GM12878 (cell line): ENCODE measurements at regions not wholly inside any gene's neighbourhood (a gene's known extent, or its start where the extent isn't known, plus 50 kb on each side); places are given as distances from the start of the nearest gene placed in this dataset.

Experiments used
- ATAC-seq: fragments of 200-7000 bp; cut with Tn5 transposase; 3 replicates; pipeline ENCODE4 v1.9.1; 2020; ENCODE audit warnings: mild to moderate bottlenecking, moderate library complexity
- BruUV-seq: library from RNA; stranded (reverse); fragments of 400-500 nt; replicated peaks from 2 replicates; lab custom pipeline; 2021; lab: Mats Ljungman, UMichigan
- CTCF ChIA-PET: fragments of 300-600 bp; sonication (Branson Sonifier 250); formaldehyde crosslinking; extraction: SDS; loops from one replicate; lab custom pipeline; 2021; ENCODE audit warnings: inconsistent platforms; lab: Yijun Ruan, JAX
- POLR2A ChIA-PET: fragments of 350-600 bp; formaldehyde crosslinking; extraction: SDS; loops from one replicate; lab custom pipeline; 2021; ENCODE audit warnings: inconsistent platforms; lab: Charles Lee
- RAD21 ChIA-PET: fragments of 300-600 bp; sonication (Branson Sonifier 250); formaldehyde crosslinking; loops from one replicate; lab custom pipeline; 2023; ENCODE audit warnings: antibody characterized with exemption; ENCODE audit not compliant: unreplicated experiment; lab: Charles Lee
- SMC1A ChIA-PET: fragments of 300-600 bp; sonication (Branson Sonifier 250); formaldehyde crosslinking; loops from one replicate; lab custom pipeline; 2023; ENCODE audit not compliant: unreplicated experiment, uncharacterized antibody; lab: Charles Lee
- DNase-seq: peaks from one replicate; pipeline ENCODE4 v3.0.0-alpha.2; 2011; ENCODE audit warnings: low read depth, low spot score
- FAIRE-seq: peaks from 3 replicates; lab custom pipeline; 2011; peaks lifted over from hg19 to GRCh38; lab: Jason Lieb, UNC
- H2AFZ ChIP-seq: 2 replicates; pipeline ENCODE4 v1.6.0; 2011; ENCODE audit warnings: low read depth, low read length, control low read depth; ENCODE audit not compliant: control insufficient read depth
- H3K27ac ChIP-seq: 2 replicates; pipeline ENCODE4 v1.5.1; 2011; ENCODE audit warnings: control low read depth; ENCODE audit not compliant: control insufficient read depth, insufficient read depth
- H3K27me3 ChIP-seq, 2 experiments: replicated peaks in 1 of 2; 2 replicates each; pipeline versions ENCODE4 v1.6.0 to v1.6.1; 2011; ENCODE audit warnings: low read length in 1 of 2; ENCODE audit not compliant: control insufficient read depth in 2 of 2, insufficient read depth in 2 of 2
- H3K36me3 ChIP-seq, 2 experiments: 2 replicates each; pipeline ENCODE4 v1.5.1; 2011; ENCODE audit warnings: low read length in 1 of 2; ENCODE audit not compliant: control insufficient read depth in 2 of 2, insufficient read depth in 2 of 2
- H3K4me1 ChIP-seq: 2 replicates; pipeline ENCODE4 v1.6.1; 2011; ENCODE audit warnings: mild to moderate bottlenecking, low read length, moderate library complexity, mixed read lengths; ENCODE audit not compliant: control insufficient read depth, insufficient read depth
- H3K4me2 ChIP-seq: 2 replicates; pipeline ENCODE4 v1.6.0; 2011; ENCODE audit warnings: control low read depth; ENCODE audit not compliant: control insufficient read depth, insufficient read depth
- H3K4me3 ChIP-seq: fragments of 200-600 bp; sonication (generic); 2 replicates; pipeline ENCODE4 v1.5.1; 2016
- H3K79me2 ChIP-seq: 2 replicates; pipeline ENCODE4 v1.6.0; 2011; ENCODE audit warnings: low read length; ENCODE audit not compliant: control insufficient read depth, insufficient read depth
- H3K9ac ChIP-seq: 2 replicates; pipeline ENCODE4 v1.8.0; 2011; ENCODE audit warnings: low read length, control low read depth, mixed read lengths; ENCODE audit not compliant: control insufficient read depth, insufficient read depth
- H3K9me3 ChIP-seq: replicated peaks from 3 replicates; pipeline ENCODE4 v1.5.1; 2011; ENCODE audit warnings: mild to moderate bottlenecking, low read length; ENCODE audit not compliant: control insufficient read depth, insufficient read depth
- H4K20me1 ChIP-seq: 2 replicates; pipeline ENCODE4 v1.6.0; 2011; ENCODE audit not compliant: control insufficient read depth, insufficient read depth
- CEBPB ChIP-seq, 2 experiments: fragments of 150-350 bp in 1 of 2; IDR thresholded peaks; 2 replicates each; pipeline ENCODE4 v1.6.1; 2012 to 2014; ENCODE audit warnings: low read depth in 2 of 2, low read length in 2 of 2, borderline replicate concordance in 1 of 2, inconsistent platforms in 1 of 2
- ETV6 ChIP-seq, 2 experiments: fragments of 450-650 bp in 1 of 2; IDR thresholded peaks in 1 of 2; conservative IDR thresholded peaks in 1 of 2; 2 replicates each; pipeline ENCODE4 v1.6.1; 2014; ENCODE audit warnings: antibody characterized with exemption in 1 of 2, borderline replicate concordance in 1 of 2, low read depth in 1 of 2, mild to moderate bottlenecking in 1 of 2, moderate library complexity in 1 of 2
- HDGF ChIP-seq: fragments of 450-650 bp; IDR thresholded peaks from 2 replicates; pipeline ENCODE4 v1.6.1; 2016; ENCODE audit warnings: antibody characterized with exemption
- KLF5 ChIP-seq: fragments of 450-650 bp; IDR thresholded peaks from 2 replicates; pipeline ENCODE4 v1.6.1; 2014; ENCODE audit warnings: mild to moderate bottlenecking; ENCODE audit not compliant: partially characterized antibody
- MEF2A ChIP-seq: IDR thresholded peaks from 2 replicates; pipeline ENCODE4 v1.6.1; 2011; ENCODE audit warnings: low read depth, mild to moderate bottlenecking, low read length, moderate library complexity; ENCODE audit not compliant: insufficient read depth
- POLR2A ChIP-seq: IDR thresholded peaks from 2 replicates; pipeline ENCODE4 v1.6.1; 2011; ENCODE audit warnings: low read depth, mild to moderate bottlenecking, low read length
- SMAD5 ChIP-seq: IDR thresholded peaks from 2 replicates; pipeline ENCODE4 v1.6.1; 2016; ENCODE audit warnings: antibody characterized with exemption, low read depth
- TCF3 ChIP-seq: IDR thresholded peaks from 2 replicates; pipeline ENCODE4 v1.6.1; 2012; ENCODE audit warnings: low read depth, mild to moderate bottlenecking, low read length, borderline replicate concordance; ENCODE audit not compliant: insufficient read depth
- WGBS: methylation state at CpG from one replicate; pipeline ENCODE4 v1.1.6; 2016; ENCODE audit warnings: low lambda C conversion rate; ENCODE audit not compliant: insufficient replicate concordance, insufficient coverage; ENCODE audit errors: missing lambda C conversion rate; 5-methylcytosine and 5-hydroxymethylcytosine counted together
- in situ Hi-C: fragments of 300-500 bp; cut with MboI; formaldehyde crosslinking; loops from 9 replicates; pipeline ENCODE4 v1.14.3; 2018; ENCODE audit warnings: mixed read lengths
- intact Hi-C: fragments of 100-400 bp; cut with micrococcal nuclease; formaldehyde crosslinking; loops from one replicate; pipeline ENCODE4 v1.14.2; 2022; ENCODE audit not compliant: unreplicated experiment
- TF ChIP-seq, protein P1 (sequence below): fragments of 450-650 bp; IDR thresholded peaks from 2 replicates; pipeline ENCODE4 v1.6.1; 2018; ENCODE audit warnings: mild to moderate bottlenecking, low read depth, moderate library complexity; ENCODE audit not compliant: partially characterized antibody

- Histone ChIP-seq H3K27ac (no peak overlapping the region), H3K36me3 (no peaks in the 10 kb centered on the region), H3K4me1 (no peaks in the 10 kb centered on the region), H3K79me2 (no peaks in the 10 kb centered on the region), H4K20me1 (no peaks in the 10 kb centered on the region), H3K27me3 (no peaks in the 10 kb centered on the region), H3K4me3 (no peak overlapping the region), H2AFZ (no peak overlapping the region), H3K9me3 (no peaks in the 10 kb centered on the region), H3K4me2 (no peak overlapping the region), H3K9ac (no peak overlapping the region)
- ChIA-PET POLR2A (no interaction called here), SMC1A (interaction anchor here (1.2 kb wide), 1 partner anchor 22 kb away, joined by 3 read pairs; no protein-coding TSS in a partner anchor), RAD21 (no interaction called here), CTCF (no interaction called here)
- FAIRE-seq (no peak), ATAC-seq (no peak), DNase-seq (no peak)
- no TSS peak for BruUV-seq
- intact Hi-C loops (no loop called here), in situ Hi-C loops (no loop called here)
- 46% methylated on average over 5 of the region's 5 CpGs for WGBS
- no peak for TF ChIP-seq TCF3
- no peak for TF ChIP-seq MEF2A
- TF ChIP-seq SMAD5: no peak
- no peak for TF ChIP-seq CEBPB (IDR thresholded peaks at IDR 0.05; ENCODE audit: borderline replicate concordance in 1 of 2, low read depth in 2 of 2, low read length in 2 of 2)
- TF ChIP-seq POLR2A: no peak
- TF ChIP-seq KLF5: no peak
- TF ChIP-seq ETV6 (conservative IDR thresholded peaks at IDR 0.05 in 1 of 2, IDR thresholded peaks at IDR 0.05 in 1 of 2; ENCODE audit: borderline replicate concordance in 1 of 2, low read depth in 1 of 2): no peak
- TF ChIP-seq, protein P1, sequence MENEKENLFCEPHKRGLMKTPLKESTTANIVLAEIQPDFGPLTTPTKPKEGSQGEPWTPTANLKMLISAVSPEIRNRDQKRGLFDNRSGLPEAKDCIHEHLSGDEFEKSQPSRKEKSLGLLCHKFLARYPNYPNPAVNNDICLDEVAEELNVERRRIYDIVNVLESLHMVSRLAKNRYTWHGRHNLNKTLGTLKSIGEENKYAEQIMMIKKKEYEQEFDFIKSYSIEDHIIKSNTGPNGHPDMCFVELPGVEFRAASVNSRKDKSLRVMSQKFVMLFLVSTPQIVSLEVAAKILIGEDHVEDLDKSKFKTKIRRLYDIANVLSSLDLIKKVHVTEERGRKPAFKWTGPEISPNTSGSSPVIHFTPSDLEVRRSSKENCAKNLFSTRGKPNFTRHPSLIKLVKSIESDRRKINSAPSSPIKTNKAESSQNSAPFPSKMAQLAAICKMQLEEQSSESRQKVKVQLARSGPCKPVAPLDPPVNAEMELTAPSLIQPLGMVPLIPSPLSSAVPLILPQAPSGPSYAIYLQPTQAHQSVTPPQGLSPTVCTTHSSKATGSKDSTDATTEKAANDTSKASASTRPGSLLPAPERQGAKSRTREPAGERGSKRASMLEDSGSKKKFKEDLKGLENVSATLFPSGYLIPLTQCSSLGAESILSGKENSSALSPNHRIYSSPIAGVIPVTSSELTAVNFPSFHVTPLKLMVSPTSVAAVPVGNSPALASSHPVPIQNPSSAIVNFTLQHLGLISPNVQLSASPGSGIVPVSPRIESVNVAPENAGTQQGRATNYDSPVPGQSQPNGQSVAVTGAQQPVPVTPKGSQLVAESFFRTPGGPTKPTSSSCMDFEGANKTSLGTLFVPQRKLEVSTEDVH: no peak
- TF ChIP-seq HDGF: no peak
Measured at GRCh38 chr5:35457912-35458823, 159.5 kb upstream of the SPEF2 start.
